Neural crest cell (in vitro differentiated cells): ENCODE measurements at regions not wholly inside any gene's neighbourhood (a gene's known extent, or its start where the extent isn't known, plus 50 kb on each side); places are given as distances from the start of the nearest gene placed in this dataset.

Experiments used
- DNase-seq: peaks from one replicate; pipeline ENCODE4 v3.0.0; 2021; ENCODE audit warnings: low read depth, mixed read lengths, low spot score
- H3K27ac Mint-ChIP-seq: one replicate; pipeline ENCODE4 v1.8.0; 2021; ENCODE audit warnings: mild to moderate bottlenecking, mixed read lengths; ENCODE audit not compliant: unreplicated experiment
- H3K27me3 Mint-ChIP-seq: 2 replicates; pipeline ENCODE4 v1.8.0; 2021; ENCODE audit warnings: low read depth, mild to moderate bottlenecking, mixed read lengths
- H3K36me3 Mint-ChIP-seq: 2 replicates; pipeline ENCODE4 v1.8.0; 2021; ENCODE audit warnings: low read depth, mild to moderate bottlenecking, mixed read lengths
- H3K4me1 Mint-ChIP-seq: 2 replicates; pipeline ENCODE4 v1.8.0; 2021; ENCODE audit warnings: mixed read lengths
- H3K4me3 Mint-ChIP-seq: one replicate; pipeline ENCODE4 v1.8.0; 2021; ENCODE audit warnings: mild to moderate bottlenecking, mixed read lengths
- H3K9me3 Mint-ChIP-seq: 2 replicates; pipeline ENCODE4 v1.8.0; 2021; ENCODE audit warnings: mixed read lengths
- TF ChIP-seq, protein P1 (sequence below): fragments of 200-600 bp; sonication (generic); conservative IDR thresholded peaks from 2 replicates; pipeline ENCODE4 v1.5.0; 2021; ENCODE audit warnings: antibody characterized with exemption, mild to moderate bottlenecking

DNA sequence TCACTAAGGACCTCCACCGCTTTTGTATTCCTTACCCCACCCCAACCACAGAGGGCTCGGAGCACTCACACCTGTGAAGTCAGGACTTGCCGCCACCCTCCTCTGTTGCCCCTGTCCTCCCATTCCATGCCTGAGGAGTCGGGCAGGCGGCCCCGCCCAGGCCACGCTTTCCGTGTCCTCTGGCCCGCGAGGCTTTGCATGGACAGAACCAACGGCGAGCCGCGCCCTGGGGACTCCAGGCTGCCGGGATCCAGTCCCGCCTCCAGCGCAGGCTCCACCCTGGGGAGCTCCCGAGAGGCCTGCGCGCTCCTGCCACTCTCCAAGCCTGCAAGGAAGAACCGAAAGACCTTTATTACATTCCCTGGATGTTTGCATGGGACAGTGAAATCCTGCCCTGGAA, 366.4 kb upstream of the POM121L12 start:
- no peak overlapping the region for H3K27ac Mint-ChIP-seq
- DNase-seq, result no peak
- peaks cover 2% of the 10 kb centered on the region for H3K36me3 Mint-ChIP-seq
- peaks cover 2% of the 10 kb centered on the region for H3K9me3 Mint-ChIP-seq
- no peak overlapping the region for H3K4me3 Mint-ChIP-seq
- TF ChIP-seq, protein P1, sequence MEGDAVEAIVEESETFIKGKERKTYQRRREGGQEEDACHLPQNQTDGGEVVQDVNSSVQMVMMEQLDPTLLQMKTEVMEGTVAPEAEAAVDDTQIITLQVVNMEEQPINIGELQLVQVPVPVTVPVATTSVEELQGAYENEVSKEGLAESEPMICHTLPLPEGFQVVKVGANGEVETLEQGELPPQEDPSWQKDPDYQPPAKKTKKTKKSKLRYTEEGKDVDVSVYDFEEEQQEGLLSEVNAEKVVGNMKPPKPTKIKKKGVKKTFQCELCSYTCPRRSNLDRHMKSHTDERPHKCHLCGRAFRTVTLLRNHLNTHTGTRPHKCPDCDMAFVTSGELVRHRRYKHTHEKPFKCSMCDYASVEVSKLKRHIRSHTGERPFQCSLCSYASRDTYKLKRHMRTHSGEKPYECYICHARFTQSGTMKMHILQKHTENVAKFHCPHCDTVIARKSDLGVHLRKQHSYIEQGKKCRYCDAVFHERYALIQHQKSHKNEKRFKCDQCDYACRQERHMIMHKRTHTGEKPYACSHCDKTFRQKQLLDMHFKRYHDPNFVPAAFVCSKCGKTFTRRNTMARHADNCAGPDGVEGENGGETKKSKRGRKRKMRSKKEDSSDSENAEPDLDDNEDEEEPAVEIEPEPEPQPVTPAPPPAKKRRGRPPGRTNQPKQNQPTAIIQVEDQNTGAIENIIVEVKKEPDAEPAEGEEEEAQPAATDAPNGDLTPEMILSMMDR, result no peak
- peaks cover 9% of the 10 kb centered on the region for H3K4me1 Mint-ChIP-seq
- H3K27me3 Mint-ChIP-seq, result no peaks in the 10 kb centered on the region

DNA sequence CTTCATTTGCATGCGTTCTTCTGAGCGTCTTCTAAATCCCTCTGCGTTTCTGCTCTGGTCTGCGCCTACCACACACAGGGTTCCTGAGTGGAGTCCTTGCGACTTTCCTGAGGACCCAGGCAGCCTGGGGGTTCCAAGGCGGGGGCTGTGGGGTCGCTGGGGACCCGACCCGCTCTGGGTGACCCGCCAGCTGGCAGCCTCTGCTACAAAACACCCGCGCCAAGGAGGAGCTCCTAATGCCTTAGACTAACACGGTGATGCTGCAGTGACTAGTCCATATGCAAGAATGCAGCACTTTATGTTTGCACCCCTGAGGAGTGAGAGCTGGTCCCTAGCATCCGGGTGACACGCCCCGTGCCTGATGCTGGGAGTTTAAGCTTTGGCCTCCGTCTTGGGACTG, 367.0 kb upstream of the POM121L12 start:
- no peak for DNase-seq
- peaks cover 2% of the 10 kb centered on the region for H3K9me3 Mint-ChIP-seq
- peaks cover 2% of the 10 kb centered on the region for H3K36me3 Mint-ChIP-seq
- H3K4me1 Mint-ChIP-seq, result peaks cover 9% of the 10 kb centered on the region
- TF ChIP-seq, protein P1, result no peak
- no peak overlapping the region for H3K27ac Mint-ChIP-seq
- no peaks in the 10 kb centered on the region for H3K27me3 Mint-ChIP-seq
- H3K4me3 Mint-ChIP-seq, result no peak overlapping the region

DNA sequence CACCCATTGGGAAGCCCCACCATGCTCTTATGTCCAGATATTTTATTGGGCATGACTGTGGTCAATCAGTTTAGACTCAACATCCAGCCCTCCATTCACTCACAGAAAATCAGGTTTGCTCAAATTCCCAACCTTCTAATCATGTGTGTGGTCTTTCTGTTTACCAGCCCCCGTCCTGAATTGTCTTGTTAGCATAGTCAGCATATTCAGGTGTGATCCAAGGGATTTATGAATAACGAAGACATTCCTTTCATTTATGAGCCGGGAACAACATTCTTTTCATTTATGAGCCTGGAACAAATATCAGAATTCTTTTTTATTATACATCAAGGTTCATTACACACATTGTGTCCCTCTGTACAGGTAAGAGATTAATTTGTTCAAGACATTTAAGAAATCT, 376.3 kb upstream of the POM121L12 start:
- H3K27me3 Mint-ChIP-seq, result no peaks in the 10 kb centered on the region
- H3K4me3 Mint-ChIP-seq, result no peak overlapping the region
- H3K36me3 Mint-ChIP-seq, result no peaks in the 10 kb centered on the region
- peaks cover 5% of the 10 kb centered on the region for H3K9me3 Mint-ChIP-seq
- TF ChIP-seq, protein P1, result no peak
- H3K4me1 Mint-ChIP-seq, result no peaks in the 10 kb centered on the region
- no peak for DNase-seq
- H3K27ac Mint-ChIP-seq, result no peak overlapping the region

DNA sequence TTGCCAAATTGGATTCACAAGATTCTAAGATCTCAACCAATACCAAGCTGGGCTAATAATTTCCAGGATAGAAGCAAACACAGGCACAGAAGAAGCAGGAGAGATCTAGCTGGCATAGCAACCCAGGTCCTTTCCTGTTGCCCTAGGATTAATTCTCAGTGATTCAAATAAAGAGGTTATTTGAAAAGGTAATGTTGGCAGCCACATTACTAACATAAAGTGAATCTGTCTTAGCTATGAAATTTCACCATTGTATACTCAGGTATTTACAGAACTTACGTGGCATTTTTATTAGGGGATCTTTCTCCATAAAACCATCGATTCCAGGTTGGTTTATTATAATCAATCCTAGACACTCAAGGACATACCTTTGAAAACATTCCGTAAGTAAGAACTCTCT, 379.3 kb upstream of the POM121L12 start:
- no peaks in the 10 kb centered on the region for H3K4me1 Mint-ChIP-seq
- TF ChIP-seq, protein P1, result no peak
- H3K27me3 Mint-ChIP-seq, result no peaks in the 10 kb centered on the region
- no peak overlapping the region for H3K27ac Mint-ChIP-seq
- DNase-seq, result no peak
- peaks cover 5% of the 10 kb centered on the region for H3K9me3 Mint-ChIP-seq
- no peak overlapping the region for H3K4me3 Mint-ChIP-seq
- no peaks in the 10 kb centered on the region for H3K36me3 Mint-ChIP-seq

DNA sequence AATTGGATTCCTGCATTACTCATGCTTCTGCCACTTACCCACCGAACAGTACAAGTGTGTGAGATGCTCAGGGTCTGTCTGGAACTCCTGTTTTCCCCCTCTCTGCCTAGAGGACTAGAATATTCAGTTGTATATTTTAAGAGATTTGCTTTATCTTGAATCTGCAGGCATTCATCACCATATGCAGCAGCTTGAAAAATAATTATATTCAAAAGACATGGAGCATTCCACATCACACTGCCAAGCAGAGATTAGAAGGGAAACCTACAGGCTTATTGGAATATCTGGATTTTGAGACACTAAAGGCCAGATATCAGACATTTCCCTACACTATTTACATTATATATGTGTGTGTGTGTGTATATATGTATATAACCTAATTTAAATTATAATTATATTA, 382.8 kb upstream of the POM121L12 start:
- DNase-seq, result no peak
- Mint-ChIP-seq H3K9me3 (no peaks in the 10 kb centered on the region), H3K4me3 (no peak overlapping the region), H3K27me3 (no peaks in the 10 kb centered on the region), H3K4me1 (no peaks in the 10 kb centered on the region), H3K27ac (no peak overlapping the region), H3K36me3 (no peaks in the 10 kb centered on the region)
- TF ChIP-seq, protein P1, result no peak

DNA sequence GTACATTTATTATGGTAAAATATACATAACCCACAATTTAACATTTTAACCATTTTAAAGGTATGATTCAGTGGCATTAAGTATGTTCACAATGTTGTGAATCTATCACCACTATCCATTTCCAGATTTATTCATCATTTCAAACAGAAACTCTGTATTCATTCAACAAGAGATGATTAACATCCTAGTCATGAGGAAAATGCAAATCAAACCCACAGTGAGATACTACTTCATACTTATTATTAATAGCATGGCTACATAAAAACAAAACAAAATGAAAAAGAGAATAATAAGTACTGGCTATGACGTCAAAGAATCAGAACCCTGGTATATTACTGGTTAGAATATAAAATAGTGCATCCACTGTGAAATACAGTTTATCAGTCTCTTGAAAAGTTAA, 386.6 kb upstream of the POM121L12 start:
- Mint-ChIP-seq H3K9me3 (peaks cover 6% of the 10 kb centered on the region), H3K4me3 (no peak overlapping the region), H3K27me3 (no peaks in the 10 kb centered on the region), H3K36me3 (no peaks in the 10 kb centered on the region), H3K27ac (no peak overlapping the region), H3K4me1 (no peaks in the 10 kb centered on the region)
- TF ChIP-seq, protein P1, result no peak
- DNase-seq, result no peak
